ENCODE measurements at regions not wholly inside any gene's neighbourhood (a gene's known extent, or its start where the extent isn't known, plus 50 kb on each side); places are given as distances from the start of the nearest gene placed in this dataset.
"Not testable (repeated sequence)": the region's sequence is repeated elsewhere in the genome, so short reads cannot be mapped to it uniquely, and the experiment has no call there.

GRCh38 chr13:76266561-76266960 is 619.6 kb downstream of the KCTD12 start:
- no peak for DNase-seq

GRCh38 chr13:76250211-76250610 is 614.1 kb downstream of the LMO7 start:
- DNase-seq: no peak

- no peak for DNase-seq
Observed at GRCh38 chr13:76245920-76246319, 609.8 kb downstream of the LMO7 start.

GRCh38 chr13:76245211-76245610 is 609.1 kb downstream of the LMO7 start:
- DNase-seq: no peak

- DNase-seq: not testable (repeated sequence)
Observed at GRCh38 chr13:76243120-76243519, 607.0 kb downstream of the LMO7 start.

GRCh38 chr13:76239031-76239680 is 603.0 kb downstream of the LMO7 start:
- no peak for DNase-seq

- no peak for DNase-seq
Observed at GRCh38 chr13:76231522-76232167, 595.5 kb downstream of the LMO7 start.

GRCh38 chr13:76229281-76229680 is 593.2 kb downstream of the LMO7 start:
- no peak for DNase-seq

- no peak for DNase-seq
Observed at GRCh38 chr13:76226941-76227340, 590.8 kb downstream of the LMO7 start.

- DNase-seq: no peak
Observed at GRCh38 chr13:76225815-76226489, 589.8 kb downstream of the LMO7 start.

GRCh38 chr13:76223999-76224398 is 587.9 kb downstream of the LMO7 start:
- no peak for DNase-seq

GRCh38 chr13:76223565-76223964 is 587.4 kb downstream of the LMO7 start:
- no peak for DNase-seq

GRCh38 chr13:76222511-76222910 is 586.4 kb downstream of the LMO7 start:
- DNase-seq: no peak

GRCh38 chr13:76216729-76217128 is 580.6 kb downstream of the LMO7 start:
- no peak for DNase-seq

GRCh38 chr13:76214001-76214400 is 577.9 kb downstream of the LMO7 start:
- no peak for DNase-seq

GRCh38 chr13:76213423-76213904 is 577.3 kb downstream of the LMO7 start:
- no peak for DNase-seq

GRCh38 chr13:76210262-76210661 is 574.1 kb downstream of the LMO7 start:
- no peak for DNase-seq

- no peak for DNase-seq
Observed at GRCh38 chr13:76198568-76199163, 562.5 kb downstream of the LMO7 start.

- no peak for DNase-seq
Observed at GRCh38 chr13:76189882-76190519, 553.9 kb downstream of the LMO7 start.

GRCh38 chr13:76175961-76176725 is 540.0 kb downstream of the LMO7 start:
- DNase-seq: no peak

- no peak for DNase-seq
Observed at GRCh38 chr13:76168661-76169060, 532.5 kb downstream of the LMO7 start.

GRCh38 chr13:76164290-76164689 is 528.2 kb downstream of the LMO7 start:
- no peak for DNase-seq
